Natural killer cell (primary cell): ENCODE measurements at regions not wholly inside any gene's neighbourhood (a gene's known extent, or its start where the extent isn't known, plus 50 kb on each side); places are given as distances from the start of the nearest gene placed in this dataset.

ENCODE experiments used
- ATAC-seq, 3 donors: fragments of 150-1000 bp in 2 of 3; fragments of 200-7000 bp in 1 of 3; cut with Tn5 transposase; 1 replicate in 1 of 3; 2 replicates in 2 of 3; pipeline ENCODE4 v1.10.0; 2021; ENCODE audit warnings: mild to moderate bottlenecking in 2 of 3, moderate library complexity in 2 of 3
- DNase-seq, 2 donors: peaks; one replicate each; pipeline versions ENCODE4 v3.0.0 to v3.0.0-alpha.2; 2013 to 2021; ENCODE audit warnings: mixed read lengths in 1 of 2
- H3K27ac ChIP-seq: one replicate; pipeline ENCODE4 v1.5.1; 2013; ENCODE audit warnings: mild to moderate bottlenecking, low read length
- H3K27me3 ChIP-seq: one replicate; pipeline ENCODE4 v1.6.1; 2013; ENCODE audit warnings: low read length; ENCODE audit not compliant: control insufficient read depth, insufficient read depth
- H3K36me3 ChIP-seq: one replicate; pipeline ENCODE4 v1.6.1; 2013; ENCODE audit warnings: low read length; ENCODE audit not compliant: control insufficient read depth, insufficient read depth
- H3K4me1 ChIP-seq: one replicate; pipeline ENCODE4 v1.6.1; 2013; ENCODE audit warnings: low read length; ENCODE audit not compliant: control insufficient read depth, insufficient read depth
- H3K4me3 ChIP-seq: one replicate; pipeline ENCODE4 v1.5.1; 2013; ENCODE audit warnings: low read length
- H3K9me3 ChIP-seq: one replicate; pipeline ENCODE4 v1.6.1; 2013; ENCODE audit warnings: low read length; ENCODE audit not compliant: control insufficient read depth, insufficient read depth
- H3K27ac Mint-ChIP-seq, 2 donors: one replicate each; pipeline ENCODE4 v1.8.0; 2022; ENCODE audit warnings: mild to moderate bottlenecking in 2 of 2, mixed read lengths in 2 of 2, moderate library complexity in 1 of 2
- H3K27me3 Mint-ChIP-seq, 2 donors: one replicate each; pipeline ENCODE4 v1.8.0; 2022; ENCODE audit warnings: low read depth in 2 of 2, mixed read lengths in 2 of 2
- H3K36me3 Mint-ChIP-seq: one replicate; pipeline ENCODE4 v1.8.0; 2022; ENCODE audit warnings: mixed read lengths
- H3K4me1 Mint-ChIP-seq, 2 donors: one replicate each; pipeline ENCODE4 v1.8.0; 2022; ENCODE audit warnings: mixed read lengths in 2 of 2
- H3K4me3 Mint-ChIP-seq: one replicate; pipeline ENCODE4 v1.8.0; 2022; ENCODE audit warnings: mild to moderate bottlenecking, moderate library complexity, mixed read lengths
- H3K9me3 Mint-ChIP-seq, 2 donors: one replicate each; pipeline ENCODE4 v1.8.0; 2022; ENCODE audit warnings: mixed read lengths in 2 of 2
- WGBS: methylation state at CpG from one replicate; pipeline ENCODE4 v1.1.7; 2013; ENCODE audit warnings: missing lambda C conversion rate; ENCODE audit not compliant: insufficient coverage; 5-methylcytosine and 5-hydroxymethylcytosine counted together
- intact Hi-C: fragments of 100-400 bp; cut with micrococcal nuclease; formaldehyde crosslinking; loops from one replicate; pipeline ENCODE4 v1.14.2; 2022
- TF ChIP-seq, protein P1 (sequence below): fragments of 200-600 bp; IDR thresholded peaks from one replicate; pipeline ENCODE4 v1.8.0; 2022; ENCODE audit warnings: antibody characterized with exemption

- WGBS = 92% methylated on average over 7 of the region's 7 CpGs
- Histone ChIP-seq H3K36me3 (no peaks in the 10 kb centered on the region), H3K27me3 (no peaks in the 10 kb centered on the region), H3K4me1 (peaks cover 19% of the 10 kb centered on the region), H3K9me3 (no peaks in the 10 kb centered on the region), H3K27ac (no peak overlapping the region), H3K4me3 (no peak overlapping the region)
- H3K27me3 Mint-ChIP-seq = peaks cover 11 to 13% of the 10 kb centered on the region in 2 donors
- TF ChIP-seq, protein P1, sequence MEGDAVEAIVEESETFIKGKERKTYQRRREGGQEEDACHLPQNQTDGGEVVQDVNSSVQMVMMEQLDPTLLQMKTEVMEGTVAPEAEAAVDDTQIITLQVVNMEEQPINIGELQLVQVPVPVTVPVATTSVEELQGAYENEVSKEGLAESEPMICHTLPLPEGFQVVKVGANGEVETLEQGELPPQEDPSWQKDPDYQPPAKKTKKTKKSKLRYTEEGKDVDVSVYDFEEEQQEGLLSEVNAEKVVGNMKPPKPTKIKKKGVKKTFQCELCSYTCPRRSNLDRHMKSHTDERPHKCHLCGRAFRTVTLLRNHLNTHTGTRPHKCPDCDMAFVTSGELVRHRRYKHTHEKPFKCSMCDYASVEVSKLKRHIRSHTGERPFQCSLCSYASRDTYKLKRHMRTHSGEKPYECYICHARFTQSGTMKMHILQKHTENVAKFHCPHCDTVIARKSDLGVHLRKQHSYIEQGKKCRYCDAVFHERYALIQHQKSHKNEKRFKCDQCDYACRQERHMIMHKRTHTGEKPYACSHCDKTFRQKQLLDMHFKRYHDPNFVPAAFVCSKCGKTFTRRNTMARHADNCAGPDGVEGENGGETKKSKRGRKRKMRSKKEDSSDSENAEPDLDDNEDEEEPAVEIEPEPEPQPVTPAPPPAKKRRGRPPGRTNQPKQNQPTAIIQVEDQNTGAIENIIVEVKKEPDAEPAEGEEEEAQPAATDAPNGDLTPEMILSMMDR = no peak
- H3K4me1 Mint-ChIP-seq = peaks cover 0 to 5% of the 10 kb centered on the region in 2 donors
- no peak for DNase-seq
- no peak overlapping the region for H3K27ac Mint-ChIP-seq
- H3K9me3 Mint-ChIP-seq = no peaks in the 10 kb centered on the region
- intact Hi-C loops = no loop called here
- no peak for ATAC-seq
- no peak overlapping the region for H3K4me3 Mint-ChIP-seq
- H3K36me3 Mint-ChIP-seq = no peaks in the 10 kb centered on the region
Measured at GRCh38 chr9:105062222-105062855, 134.4 kb upstream of the ABCA1 start.

GRCh38 chr9:105064248-105065097 is 136.5 kb upstream of the ABCA1 start:
- TF ChIP-seq, protein P1 = no peak
- H3K4me3 ChIP-seq = no peak overlapping the region
- Mint-ChIP-seq H3K36me3 (no peaks in the 10 kb centered on the region), H3K4me3 (no peak overlapping the region), H3K4me1 (peaks cover 0 to 5% of the 10 kb centered on the region in 2 donors), H3K27ac (no peak overlapping the region), H3K27me3 (peaks cover 11 to 13% of the 10 kb centered on the region in 2 donors), H3K9me3 (no peaks in the 10 kb centered on the region)
- WGBS = 29% methylated on average over 8 of the region's 12 CpGs
- no peak overlapping the region for H3K27ac ChIP-seq
- no peaks in the 10 kb centered on the region for H3K27me3 ChIP-seq
- ATAC-seq (peak in 1 of 3 donors; percentile 59), DNase-seq (no peak)
- intact Hi-C loops = no loop called here
- H3K9me3 ChIP-seq = no peaks in the 10 kb centered on the region
- peaks cover 19% of the 10 kb centered on the region for H3K4me1 ChIP-seq
- H3K36me3 ChIP-seq = no peaks in the 10 kb centered on the region

GRCh38 chr9:105065098-105066088 is 137.4 kb upstream of the ABCA1 start:
- H3K4me1 Mint-ChIP-seq = peaks cover 0 to 5% of the 10 kb centered on the region in 2 donors
- Histone ChIP-seq H3K27ac (no peak overlapping the region), H3K4me1 (peaks cover 19% of the 10 kb centered on the region), H3K9me3 (no peaks in the 10 kb centered on the region), H3K36me3 (no peaks in the 10 kb centered on the region), H3K27me3 (no peaks in the 10 kb centered on the region), H3K4me3 (no peak overlapping the region)
- WGBS = 94% methylated on average over 16 of the region's 17 CpGs
- intact Hi-C loops = no loop called here
- TF ChIP-seq, protein P1 = no peak
- H3K9me3 Mint-ChIP-seq = no peaks in the 10 kb centered on the region
- DNase-seq (no peak), ATAC-seq (no peak)
- H3K4me3 Mint-ChIP-seq = no peak overlapping the region
- H3K36me3 Mint-ChIP-seq = no peaks in the 10 kb centered on the region
- peaks cover 11 to 13% of the 10 kb centered on the region in 2 donors for H3K27me3 Mint-ChIP-seq
- H3K27ac Mint-ChIP-seq = no peak overlapping the region
